ENCODE measurements at regions not wholly inside any gene's neighbourhood (a gene's known extent, or its start where the extent isn't known, plus 50 kb on each side); places are given as distances from the start of the nearest gene placed in this dataset.

GRCh38 chr13:73741111-73741510, 393.1 kb downstream of the KLF12 start:
- DNase-seq, result no peak

- no peak for DNase-seq
Measured at GRCh38 chr13:73740666-73741065, 393.5 kb downstream of the KLF12 start.

GRCh38 chr13:73739394-73739793, 394.8 kb downstream of the KLF12 start:
- DNase-seq, result no peak

GRCh38 chr13:73738626-73739025, 395.6 kb downstream of the KLF12 start:
- no peak for DNase-seq

- no peak for DNase-seq
Measured at GRCh38 chr13:73737214-73737613, 397.0 kb downstream of the KLF12 start.

- DNase-seq, result no peak
Measured at GRCh38 chr13:73733706-73734105, 400.5 kb downstream of the KLF12 start.

- no peak for DNase-seq
Measured at GRCh38 chr13:73732350-73732749, 401.9 kb downstream of the KLF12 start.

- DNase-seq, result no peak
Measured at GRCh38 chr13:73731564-73731963, 402.6 kb downstream of the KLF12 start.

- no peak for DNase-seq
Measured at GRCh38 chr13:73730014-73730413, 404.2 kb downstream of the KLF12 start.

- no peak for DNase-seq
Measured at GRCh38 chr13:73729046-73729445, 405.2 kb downstream of the KLF12 start.

- DNase-seq, result no peak
Measured at GRCh38 chr13:73722120-73722519, 412.1 kb downstream of the KLF12 start.

GRCh38 chr13:73721571-73721970, 412.6 kb downstream of the KLF12 start:
- no peak for DNase-seq

GRCh38 chr13:73720216-73720840, 413.9 kb downstream of the KLF12 start:
- no peak for DNase-seq

GRCh38 chr13:73718246-73718645, 416.0 kb downstream of the KLF12 start:
- DNase-seq, result no peak

GRCh38 chr13:73717632-73718031, 416.6 kb downstream of the KLF12 start:
- DNase-seq, result no peak

GRCh38 chr13:73715911-73716510, 418.2 kb downstream of the KLF12 start:
- no peak for DNase-seq

GRCh38 chr13:73715114-73715910, 418.9 kb downstream of the KLF12 start:
- DNase-seq, result no peak

- DNase-seq, result no peak
Measured at GRCh38 chr13:73714522-73714921, 419.7 kb downstream of the KLF12 start.

GRCh38 chr13:73708393-73708985, 425.7 kb downstream of the KLF12 start:
- peak; percentile 12 for DNase-seq

GRCh38 chr13:73704587-73704986, 429.6 kb downstream of the KLF12 start:
- no peak for DNase-seq

- no peak for DNase-seq
Measured at GRCh38 chr13:73703606-73704005, 430.6 kb downstream of the KLF12 start.

- no peak for DNase-seq
Measured at GRCh38 chr13:73702419-73703071, 431.7 kb downstream of the KLF12 start.

GRCh38 chr13:73701160-73701559, 433.0 kb downstream of the KLF12 start:
- no peak for DNase-seq

Measured in right kidney (tissue), 1 donor.